Brain microvascular endothelial cell (primary cell): ENCODE measurements at regions not wholly inside any gene's neighbourhood (a gene's known extent, or its start where the extent isn't known, plus 50 kb on each side); places are given as distances from the start of the nearest gene placed in this dataset.

Experiments
- DNase-seq: peaks from one replicate; pipeline ENCODE4 v3.0.0-alpha.2; 2020
- H3K27ac ChIP-seq: fragments of 250-450 bp; sonication (Bioruptor Pico); 2 replicates; pipeline ENCODE4 v1.5.1; 2020; ENCODE audit warnings: mild to moderate bottlenecking, moderate library complexity
- H3K27me3 ChIP-seq: fragments of 250-450 bp; sonication (Bioruptor Pico); replicated peaks from 2 replicates; pipeline ENCODE4 v1.5.1; 2020; ENCODE audit warnings: mild to moderate bottlenecking
- H3K36me3 ChIP-seq: fragments of 250-450 bp; sonication (Bioruptor Pico); replicated peaks from 2 replicates; pipeline ENCODE4 v1.5.1; 2020; ENCODE audit warnings: mild to moderate bottlenecking
- H3K4me3 ChIP-seq: 2 replicates; pipeline ENCODE4 v1.5.1; 2011; ENCODE audit warnings: low read depth, mild to moderate bottlenecking, control low read depth, low read length, moderate library complexity
- in situ Hi-C: cut with HindIII; loops from 2 replicates; pipeline ENCODE4 v1.10.0; 2017; ENCODE audit warnings: low sequenced_read_pairs, low pct_ligation_motif_present
- TF ChIP-seq, protein P1 (sequence below): IDR thresholded peaks from 2 replicates; pipeline ENCODE4 v1.5.1; 2011; ENCODE audit warnings: low read depth, mild to moderate bottlenecking, moderate library complexity, low read length, control low read depth, inconsistent platforms; ENCODE audit errors: missing control alignments

DNA sequence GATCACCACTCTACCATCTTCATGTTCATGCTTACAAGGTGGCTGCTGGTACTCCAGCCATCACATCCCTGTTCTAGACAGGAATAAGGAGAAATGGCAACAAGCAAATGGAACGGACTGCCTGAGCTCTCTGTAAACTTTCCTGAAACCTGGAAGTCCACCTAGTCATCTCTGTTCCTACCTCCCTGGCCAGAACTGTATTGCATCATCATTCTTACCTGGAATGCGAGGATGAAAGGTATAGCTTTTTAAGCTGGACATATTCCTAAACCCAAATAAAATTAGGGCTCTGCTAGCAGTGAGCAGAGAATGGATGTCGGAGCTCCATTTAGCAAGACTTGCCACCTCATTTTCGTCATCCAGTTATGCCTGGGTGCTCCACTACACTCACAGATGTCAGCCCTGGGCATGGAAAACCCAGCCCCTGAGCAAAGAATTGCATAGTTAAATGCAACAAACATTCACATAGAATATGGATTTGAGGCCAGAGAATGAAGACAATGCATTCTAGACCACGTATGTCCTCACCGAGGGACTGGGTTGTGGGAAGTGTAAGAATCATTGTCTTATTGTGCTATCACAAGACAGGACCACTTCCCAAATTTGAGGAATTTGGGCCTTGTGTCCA, 214.3 kb upstream of the CDYL start:
- TF ChIP-seq, protein P1, sequence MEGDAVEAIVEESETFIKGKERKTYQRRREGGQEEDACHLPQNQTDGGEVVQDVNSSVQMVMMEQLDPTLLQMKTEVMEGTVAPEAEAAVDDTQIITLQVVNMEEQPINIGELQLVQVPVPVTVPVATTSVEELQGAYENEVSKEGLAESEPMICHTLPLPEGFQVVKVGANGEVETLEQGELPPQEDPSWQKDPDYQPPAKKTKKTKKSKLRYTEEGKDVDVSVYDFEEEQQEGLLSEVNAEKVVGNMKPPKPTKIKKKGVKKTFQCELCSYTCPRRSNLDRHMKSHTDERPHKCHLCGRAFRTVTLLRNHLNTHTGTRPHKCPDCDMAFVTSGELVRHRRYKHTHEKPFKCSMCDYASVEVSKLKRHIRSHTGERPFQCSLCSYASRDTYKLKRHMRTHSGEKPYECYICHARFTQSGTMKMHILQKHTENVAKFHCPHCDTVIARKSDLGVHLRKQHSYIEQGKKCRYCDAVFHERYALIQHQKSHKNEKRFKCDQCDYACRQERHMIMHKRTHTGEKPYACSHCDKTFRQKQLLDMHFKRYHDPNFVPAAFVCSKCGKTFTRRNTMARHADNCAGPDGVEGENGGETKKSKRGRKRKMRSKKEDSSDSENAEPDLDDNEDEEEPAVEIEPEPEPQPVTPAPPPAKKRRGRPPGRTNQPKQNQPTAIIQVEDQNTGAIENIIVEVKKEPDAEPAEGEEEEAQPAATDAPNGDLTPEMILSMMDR: no peak

DNA sequence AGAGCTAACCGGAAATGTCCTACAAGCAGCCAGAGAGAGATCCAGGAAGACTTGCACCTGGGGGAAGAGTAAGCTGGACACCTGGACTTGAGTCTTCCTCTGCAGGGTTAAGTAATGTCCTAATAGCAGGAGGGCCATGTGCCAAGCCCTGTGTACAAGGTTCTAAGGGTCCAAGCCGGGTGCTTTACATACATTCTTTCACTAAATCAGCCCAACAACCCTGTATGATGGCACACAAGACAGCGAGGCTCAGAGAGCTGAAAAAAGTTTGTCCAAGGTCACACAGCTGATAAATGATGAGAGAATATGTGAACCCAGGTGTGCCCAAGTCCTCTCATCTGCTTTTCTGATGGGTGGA, 215.1 kb upstream of the CDYL start:
- no peaks in the 10 kb centered on the region for H3K36me3 ChIP-seq
- TF ChIP-seq, protein P1: no peak
- H3K27me3 ChIP-seq: no peaks in the 10 kb centered on the region
- in situ Hi-C loops: no loop called here
- no peak for DNase-seq
- no peak overlapping the region for H3K4me3 ChIP-seq
- H3K27ac ChIP-seq: no peak overlapping the region

More for the DNA sequence above, 214.3 kb upstream of the CDYL start:
- Histone ChIP-seq H3K27ac (no peak overlapping the region), H3K36me3 (no peaks in the 10 kb centered on the region), H3K27me3 (no peaks in the 10 kb centered on the region), H3K4me3 (no peak overlapping the region)
- no peak for DNase-seq
- in situ Hi-C loops: no loop called here

DNA sequence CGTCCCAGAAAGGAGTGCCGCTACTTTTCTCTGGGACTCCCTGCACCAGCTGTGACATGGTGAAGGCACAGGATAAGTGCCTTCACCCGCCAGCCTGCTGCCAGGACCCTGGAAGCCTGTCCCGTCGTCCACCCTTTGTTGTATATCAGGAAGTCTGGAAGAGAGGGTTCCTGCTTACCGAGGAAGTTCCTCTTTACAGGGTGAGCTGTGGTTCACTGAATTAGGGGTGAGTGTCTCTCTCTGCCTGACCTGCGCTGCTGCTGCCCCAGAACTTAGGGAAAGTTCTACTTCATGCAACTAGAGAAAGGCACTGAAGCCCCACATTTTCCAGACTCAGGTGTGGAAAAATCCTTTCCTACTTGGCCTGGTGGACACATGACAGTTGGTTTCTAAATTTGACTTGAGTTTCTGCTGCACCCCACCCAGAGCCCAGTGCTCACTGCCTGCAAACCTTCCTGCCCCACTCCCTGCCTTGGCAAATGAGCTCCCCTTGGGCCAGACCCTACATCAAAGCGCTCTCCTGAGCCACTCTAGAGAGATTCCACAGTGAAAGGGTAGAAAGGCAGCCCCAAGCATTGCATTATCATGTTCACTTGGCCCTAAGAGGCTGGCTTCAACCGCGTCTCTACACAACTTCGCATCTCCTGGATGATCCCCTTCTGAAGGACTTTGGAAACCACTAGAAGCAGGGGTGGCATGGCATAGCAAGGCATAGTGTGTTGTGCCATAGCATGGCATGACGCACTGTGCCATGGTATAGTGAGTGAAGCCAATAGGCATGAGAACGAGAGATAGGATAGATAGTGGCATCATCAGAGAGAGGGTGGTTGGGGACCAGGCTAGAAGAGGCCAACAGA, 215.8 kb upstream of the CDYL start:
- no peak overlapping the region for H3K27ac ChIP-seq
- H3K36me3 ChIP-seq: no peaks in the 10 kb centered on the region
- H3K4me3 ChIP-seq: no peak overlapping the region
- no peak for DNase-seq
- H3K27me3 ChIP-seq: no peaks in the 10 kb centered on the region
- in situ Hi-C loops: no loop called here
- TF ChIP-seq, protein P1: no peak

DNA sequence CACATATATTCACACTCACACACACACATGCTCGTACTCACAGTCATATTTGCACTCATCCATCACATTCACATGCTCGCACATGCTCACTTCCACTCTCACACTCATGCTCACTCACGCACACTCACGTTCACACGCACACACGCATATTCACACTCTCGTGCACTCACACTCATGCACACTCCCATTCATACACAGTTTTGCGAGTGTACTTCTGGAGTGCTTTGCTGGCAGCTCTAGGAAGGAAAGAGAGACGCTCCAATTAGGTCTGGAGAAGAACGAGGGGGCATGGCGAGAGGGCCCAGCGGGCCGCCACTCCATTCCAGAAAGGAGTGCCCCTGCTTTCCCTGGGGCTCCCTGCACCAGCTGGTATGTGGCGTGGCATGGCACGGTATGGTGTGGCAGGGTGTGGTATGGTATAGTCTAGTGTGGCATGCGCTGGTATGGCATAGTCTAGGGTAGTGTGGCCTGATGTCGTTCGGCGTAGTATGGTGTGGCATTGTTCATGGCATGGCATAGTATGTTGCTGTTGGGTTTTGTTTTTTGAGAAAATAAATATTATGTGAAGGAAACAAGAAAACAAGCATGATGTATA, 216.8 kb upstream of the CDYL start:
- Histone ChIP-seq H3K36me3 (no peaks in the 10 kb centered on the region), H3K4me3 (no peak overlapping the region), H3K27me3 (no peaks in the 10 kb centered on the region), H3K27ac (no peak overlapping the region)
- no peak for DNase-seq
- TF ChIP-seq, protein P1: no peak
- in situ Hi-C loops: no loop called here

DNA sequence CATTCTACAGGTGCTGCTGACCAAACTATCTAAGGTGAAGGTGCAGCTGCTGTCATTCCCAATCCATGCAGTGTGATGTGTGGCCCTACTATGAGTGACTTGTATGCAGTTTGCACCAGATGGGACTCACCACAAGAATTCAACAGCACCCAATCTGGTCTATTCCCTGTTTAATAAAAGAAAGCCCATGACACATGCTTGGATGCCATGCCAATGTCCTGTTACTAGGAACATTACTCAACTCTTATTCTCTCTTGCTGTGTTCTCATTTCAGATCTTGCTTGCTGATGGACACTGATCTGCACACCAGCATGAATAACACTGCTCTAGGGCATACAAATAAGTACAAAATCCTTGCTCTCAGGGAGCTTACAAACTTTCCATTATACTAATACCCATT, 221.6 kb upstream of the CDYL start:
- Histone ChIP-seq H3K4me3 (no peak overlapping the region), H3K27me3 (no peaks in the 10 kb centered on the region), H3K36me3 (no peaks in the 10 kb centered on the region), H3K27ac (no peak overlapping the region)
- TF ChIP-seq, protein P1: no peak
- in situ Hi-C loops: no loop called here
- no peak for DNase-seq
